Sigmoid colon (tissue), 6 donors: ENCODE measurements at regions not wholly inside any gene's neighbourhood (a gene's known extent, or its start where the extent isn't known, plus 50 kb on each side); places are given as distances from the start of the nearest gene placed in this dataset.

Experiments
- DNase-seq: peaks from one replicate; pipeline ENCODE4 v3.0.0-alpha.2; 2019
- H3K27ac ChIP-seq, 4 donors: fragments of 200-600 bp; sonication (generic); one replicate each; pipeline ENCODE4 v1.5.1; 2016 to 2019; ENCODE audit warnings: mild to moderate bottlenecking in 1 of 4
- H3K27me3 ChIP-seq, 3 donors: fragments of 200-600 bp; sonication (generic); one replicate each; pipeline ENCODE4 v1.5.1; 2019; ENCODE audit warnings: mild to moderate bottlenecking in 1 of 3
- H3K36me3 ChIP-seq, 4 donors: fragments of 200-600 bp; sonication (generic); one replicate each; pipeline ENCODE4 v1.5.1; 2016 to 2019
- H3K4me1 ChIP-seq, 4 donors: fragments of 200-600 bp; sonication (generic); one replicate each; pipeline ENCODE4 v1.5.1; 2017 to 2019
- H3K4me3 ChIP-seq, 4 donors: fragments of 200-600 bp; sonication (generic); one replicate each; pipeline ENCODE4 v1.5.1; 2017 to 2019; ENCODE audit warnings: mild to moderate bottlenecking in 2 of 4, moderate library complexity in 1 of 4
- H3K9me3 ChIP-seq, 4 donors: fragments of 200-600 bp in 3 of 4; sonication (generic) in 3 of 4; one replicate each; pipeline versions ENCODE4 v1.5.1 to v1.6.1; 2013 to 2019
- CTCF ChIP-seq, 4 experiments: fragments of 450-650 bp in 3 of 4; fragments of 200-600 bp in 1 of 4; IDR thresholded peaks; one replicate each; pipeline ENCODE4 v1.5.1; 2016 to 2019; ENCODE audit warnings: antibody characterized with exemption in 4 of 4, mild to moderate bottlenecking in 3 of 4, moderate library complexity in 2 of 4
- EP300 ChIP-seq, 4 donors: sonication (generic); formaldehyde crosslinking; IDR thresholded peaks; one replicate each; pipeline ENCODE4 v1.6.1; 2017; ENCODE audit warnings: antibody characterized with exemption in 4 of 4
- POLR2A ChIP-seq, 2 donors: fragments of 450-650 bp; IDR thresholded peaks; one replicate each; pipeline ENCODE4 v1.6.1; 2016; ENCODE audit warnings: antibody characterized with exemption in 2 of 2, mild to moderate bottlenecking in 2 of 2, moderate library complexity in 2 of 2
- POLR2AphosphoS5 ChIP-seq, 4 donors: sonication (generic); formaldehyde crosslinking; IDR thresholded peaks; one replicate each; pipeline ENCODE4 v1.6.1; 2017; ENCODE audit warnings: antibody characterized with exemption in 4 of 4
- WGBS, 2 donors: extraction: QIAGEN DNeasy Blood & Tissue Kit; methylation state at CpG; one replicate each; pipeline ENCODE4 v1.1.7; 2013; 5-methylcytosine and 5-hydroxymethylcytosine counted together
- intact Hi-C: fragments of 100-400 bp; cut with DNase I; formaldehyde crosslinking; loops from one replicate; pipeline ENCODE4 v1.15.1; 2023
- donor health status: healthy with polysubstance abuse.
- donor health status: healthy.

GRCh38 chr20:20939006-20939405 is 167.2 kb downstream of the LINC00237 start:
- Histone ChIP-seq H3K27me3 (no peaks in the 10 kb centered on the region), H3K4me1 (no peaks in the 10 kb centered on the region), H3K9me3 (no peaks in the 10 kb centered on the region), H3K27ac (no peak overlapping the region), H3K4me3 (no peak overlapping the region), H3K36me3 (no peaks in the 10 kb centered on the region)
- TF ChIP-seq EP300 (IDR thresholded peaks at IDR 0.05) (no peak), CTCF (IDR thresholded peaks at IDR 0.05) (no peak), POLR2A (IDR thresholded peaks at IDR 0.05) (no peak), POLR2AphosphoS5 (IDR thresholded peaks at IDR 0.05) (no peak)
- intact Hi-C loops, result no loop called here
- DNase-seq, result no peak
- WGBS, 2 donors, result 80 to 90% methylated on average over 3 of the region's 3 CpGs

- no peak for TF ChIP-seq POLR2A (IDR thresholded peaks at IDR 0.05)
Measured at GRCh38 chr20:20938599-20938998, 167.6 kb downstream of the LINC00237 start.

GRCh38 chr20:20938131-20938530 is 168.0 kb downstream of the LINC00237 start:
- Histone ChIP-seq H3K27me3 (no peaks in the 10 kb centered on the region), H3K36me3 (no peaks in the 10 kb centered on the region), H3K27ac (no peak overlapping the region), H3K9me3 (no peaks in the 10 kb centered on the region), H3K4me3 (no peak overlapping the region), H3K4me1 (no peaks in the 10 kb centered on the region)
- WGBS, 2 donors, result 94 to 95% methylated on average over 7 of the region's 7 CpGs
- no peak for DNase-seq
- intact Hi-C loops, result no loop called here
- TF ChIP-seq POLR2A (IDR thresholded peaks at IDR 0.05), result no peak

More at GRCh38 chr20:20938599-20938998, 167.6 kb downstream of the LINC00237 start:
- intact Hi-C loops, result no loop called here
- H3K27me3 ChIP-seq, result no peaks in the 10 kb centered on the region
- DNase-seq, result no peak
- no peak overlapping the region for H3K27ac ChIP-seq
- WGBS, 2 donors, result 70 to 73% methylated on average over 7 of the region's 7 CpGs
- H3K36me3 ChIP-seq, result no peaks in the 10 kb centered on the region
- H3K4me1 ChIP-seq, result no peaks in the 10 kb centered on the region
- H3K4me3 ChIP-seq, result no peak overlapping the region
- no peaks in the 10 kb centered on the region for H3K9me3 ChIP-seq

- TF ChIP-seq POLR2A (IDR thresholded peaks at IDR 0.05), result no peak
- no peak for TF ChIP-seq POLR2AphosphoS5 (IDR thresholded peaks at IDR 0.05)
- TF ChIP-seq EP300 (IDR thresholded peaks at IDR 0.05), result no peak
- TF ChIP-seq CTCF (IDR thresholded peaks at IDR 0.05), result no peak
- Histone ChIP-seq H3K4me1 (no peaks in the 10 kb centered on the region), H3K9me3 (no peaks in the 10 kb centered on the region), H3K27ac (no peak overlapping the region), H3K27me3 (no peaks in the 10 kb centered on the region), H3K4me3 (no peak overlapping the region), H3K36me3 (no peaks in the 10 kb centered on the region)
- 82 to 85% methylated on average over 19 of the region's 19 CpGs for WGBS, 2 donors
- DNase-seq, result no peak
- intact Hi-C loops, result no loop called here
Measured at GRCh38 chr20:20933142-20933958, 172.8 kb downstream of the LINC00237 start.

- no peaks in the 10 kb centered on the region for H3K4me1 ChIP-seq
- no peak overlapping the region for H3K27ac ChIP-seq
- TF ChIP-seq POLR2AphosphoS5 (IDR thresholded peaks at IDR 0.05) (no peak), POLR2A (IDR thresholded peaks at IDR 0.05) (no peak), EP300 (IDR thresholded peaks at IDR 0.05) (no peak), CTCF (IDR thresholded peaks at IDR 0.05) (no peak)
- intact Hi-C loops, result no loop called here
- no peaks in the 10 kb centered on the region for H3K27me3 ChIP-seq
- H3K9me3 ChIP-seq, result no peaks in the 10 kb centered on the region
- no peak overlapping the region for H3K4me3 ChIP-seq
- WGBS, 2 donors, result 90 to 93% methylated on average over 5 of the region's 5 CpGs
- no peaks in the 10 kb centered on the region for H3K36me3 ChIP-seq
- no peak for DNase-seq
Measured at GRCh38 chr20:20932156-20932555, 174.0 kb downstream of the LINC00237 start.

GRCh38 chr20:20931632-20932031 is 174.5 kb downstream of the LINC00237 start:
- Histone ChIP-seq H3K36me3 (no peaks in the 10 kb centered on the region), H3K27ac (no peak overlapping the region), H3K4me1 (no peaks in the 10 kb centered on the region), H3K9me3 (no peaks in the 10 kb centered on the region), H3K27me3 (no peaks in the 10 kb centered on the region), H3K4me3 (no peak overlapping the region)
- intact Hi-C loops, result no loop called here
- no peak for DNase-seq
- 83 to 89% methylated on average over 3 of the region's 3 CpGs for WGBS, 2 donors
- no peak for TF ChIP-seq POLR2A (IDR thresholded peaks at IDR 0.05)
- no peak for TF ChIP-seq POLR2AphosphoS5 (IDR thresholded peaks at IDR 0.05)
- TF ChIP-seq CTCF (IDR thresholded peaks at IDR 0.05), result no peak
- TF ChIP-seq EP300 (IDR thresholded peaks at IDR 0.05), result no peak
